ENCODE measurements at regions not wholly inside any gene's neighbourhood (a gene's known extent, or its start where the extent isn't known, plus 50 kb on each side); places are given as distances from the start of the nearest gene placed in this dataset.

GRCh38 chr16:50441486-50442157, 72.8 kb upstream of the BRD7 start:
- Histone ChIP-seq H3K27me3 (ENCODE audit: insufficient read depth, low read length) (no peaks in the 10 kb centered on the region; the same call in 1 of the 2 replicates), H3K23ac (ENCODE audit: insufficient read length, low read depth, low read length) (no peak overlapping the region), H4K5ac (ENCODE audit: insufficient read length, low read depth, low read length) (no peak overlapping the region), H2AFZ (ENCODE audit: low read length) (no peak overlapping the region), H3K79me2 (ENCODE audit: insufficient read depth, low read length) (no peaks in the 10 kb centered on the region), H3K56ac (ENCODE audit: insufficient read length, low read depth, low read length) (no peak overlapping the region), H3K9ac (ENCODE audit: extremely low read depth, insufficient read length, low read length) (no peak overlapping the region), H2BK120ac (ENCODE audit: low read depth, low read length, poor library complexity, severe bottlenecking) (no peak overlapping the region), H3K14ac (ENCODE audit: insufficient read depth, low read length) (no peak overlapping the region; the same call in 1 of the 2 replicates), H3K9me3 (ENCODE audit: control insufficient read depth, low read depth, low read length) (peaks cover 9% of the 10 kb centered on the region), H3K23me2 (ENCODE audit: insufficient read length, low read depth, low read length, poor library complexity, severe bottlenecking) (no peaks in the 10 kb centered on the region), H3K27ac (ENCODE audit: insufficient read length, low read depth, low read length) (no peak overlapping the region), H3K79me1 (ENCODE audit: insufficient read depth, low read depth, low read length, poor library complexity, severe bottlenecking) (no peaks in the 10 kb centered on the region), H3K4ac (ENCODE audit: low read depth, low read length) (no peak overlapping the region), H3K4me1 (ENCODE audit: insufficient read depth, low read length) (peaks cover 3% of the 10 kb centered on the region; the same call in 1 of the 2 replicates), H4K20me1 (ENCODE audit: control insufficient read depth, insufficient read depth, insufficient read length) (no peaks in the 10 kb centered on the region), H3T11ph (ENCODE audit: low read length) (no peak overlapping the region), H2BK12ac (ENCODE audit: insufficient read length, low read depth, low read length) (no peak overlapping the region), H4K91ac (ENCODE audit: insufficient read length, low read depth, low read length) (no peak overlapping the region), H2BK5ac (ENCODE audit: insufficient read length, low read length) (no peak overlapping the region), H3K18ac (ENCODE audit: insufficient read length, low read depth, low read length) (no peak overlapping the region), H2BK20ac (ENCODE audit: low read depth, low read length, poor library complexity, severe bottlenecking) (no peak overlapping the region), H3K4me2 (ENCODE audit: insufficient read depth, insufficient read length, low read length) (no peak overlapping the region), H2BK15ac (ENCODE audit: low read depth, low read length) (no peak overlapping the region), H4K8ac (replicated peaks; ENCODE audit: insufficient read length, low read depth, low read length) (no peak overlapping the region), H2AK5ac (ENCODE audit: insufficient read length, low read length) (no peak overlapping the region)
- peaks cover 31 to 41% of the 10 kb centered on the region in 2 experiments for H3K9me3 Mint-ChIP-seq
- peaks cover 9 to 22% of the 10 kb centered on the region in 2 experiments for H3K4me1 Mint-ChIP-seq
- peaks cover 16 to 32% (median 27%) of the 10 kb centered on the region in 3 experiments for H3K36me3 Mint-ChIP-seq (ENCODE audit: insufficient read depth in 1 of 3, low read depth in 3 of 3)
- peaks cover 4% of the 10 kb centered on the region for H3K27me3 Mint-ChIP-seq (ENCODE audit: low read depth)
- TF ChIP-seq, protein P1, sequence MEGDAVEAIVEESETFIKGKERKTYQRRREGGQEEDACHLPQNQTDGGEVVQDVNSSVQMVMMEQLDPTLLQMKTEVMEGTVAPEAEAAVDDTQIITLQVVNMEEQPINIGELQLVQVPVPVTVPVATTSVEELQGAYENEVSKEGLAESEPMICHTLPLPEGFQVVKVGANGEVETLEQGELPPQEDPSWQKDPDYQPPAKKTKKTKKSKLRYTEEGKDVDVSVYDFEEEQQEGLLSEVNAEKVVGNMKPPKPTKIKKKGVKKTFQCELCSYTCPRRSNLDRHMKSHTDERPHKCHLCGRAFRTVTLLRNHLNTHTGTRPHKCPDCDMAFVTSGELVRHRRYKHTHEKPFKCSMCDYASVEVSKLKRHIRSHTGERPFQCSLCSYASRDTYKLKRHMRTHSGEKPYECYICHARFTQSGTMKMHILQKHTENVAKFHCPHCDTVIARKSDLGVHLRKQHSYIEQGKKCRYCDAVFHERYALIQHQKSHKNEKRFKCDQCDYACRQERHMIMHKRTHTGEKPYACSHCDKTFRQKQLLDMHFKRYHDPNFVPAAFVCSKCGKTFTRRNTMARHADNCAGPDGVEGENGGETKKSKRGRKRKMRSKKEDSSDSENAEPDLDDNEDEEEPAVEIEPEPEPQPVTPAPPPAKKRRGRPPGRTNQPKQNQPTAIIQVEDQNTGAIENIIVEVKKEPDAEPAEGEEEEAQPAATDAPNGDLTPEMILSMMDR (conservative IDR thresholded peaks at IDR 0.05) = no peak
- no peak for DNase-seq
- no peak overlapping the region for H3K27ac Mint-ChIP-seq
- no peak overlapping the region for H3K4me3 Mint-ChIP-seq
- WGBS (ENCODE audit: extremely low coverage, insufficient read length, low lambda C conversion rate) = no CpG with 5 or more reads among the region's 7 CpGs

Measured in H9 (cell line).